ENCODE measurements at regions not wholly inside any gene's neighbourhood (a gene's known extent, or its start where the extent isn't known, plus 50 kb on each side); places are given as distances from the start of the nearest gene placed in this dataset.

- no peak for DNase-seq (ENCODE audit: low read depth)
These were observed 201.3 kb downstream of the AKAP7 start for GRCh38 chr6:131336596-131336995.

GRCh38 chr6:131346896-131347295, 211.6 kb downstream of the AKAP7 start:
- peak; percentile 28 for DNase-seq (ENCODE audit: low read depth)

GRCh38 chr6:131348572-131348971, 213.3 kb downstream of the AKAP7 start:
- DNase-seq (ENCODE audit: low read depth), result no peak

- no peak for DNase-seq (ENCODE audit: low read depth)
These were observed 213.9 kb downstream of the AKAP7 start for GRCh38 chr6:131349199-131349598.

GRCh38 chr6:131353106-131353505, 217.8 kb downstream of the AKAP7 start:
- no peak for DNase-seq (ENCODE audit: low read depth)

GRCh38 chr6:131353876-131354275, 218.6 kb downstream of the AKAP7 start:
- DNase-seq (ENCODE audit: low read depth), result no peak

- no peak for DNase-seq (ENCODE audit: low read depth)
These were observed 218.7 kb upstream of the ARG1 start for GRCh38 chr6:131354356-131354755.

GRCh38 chr6:131356161-131356560, 216.9 kb upstream of the ARG1 start:
- no peak for DNase-seq (ENCODE audit: low read depth)

- no peak for DNase-seq (ENCODE audit: low read depth)
These were observed 215.5 kb upstream of the ARG1 start for GRCh38 chr6:131357501-131357900.

GRCh38 chr6:131362070-131362469, 211.0 kb upstream of the ARG1 start:
- DNase-seq (ENCODE audit: low read depth), result peak; percentile 55

- DNase-seq (ENCODE audit: low read depth), result no peak
These were observed 210.3 kb upstream of the ARG1 start for GRCh38 chr6:131362696-131363095.

- DNase-seq (ENCODE audit: low read depth), result no peak
These were observed 208.8 kb upstream of the ARG1 start for GRCh38 chr6:131363947-131364834.

- no peak for DNase-seq (ENCODE audit: low read depth)
These were observed 206.8 kb upstream of the ARG1 start for GRCh38 chr6:131366223-131366622.

GRCh38 chr6:131367206-131367873, 205.7 kb upstream of the ARG1 start:
- DNase-seq (ENCODE audit: low read depth), result no peak

GRCh38 chr6:131368198-131368911, 204.7 kb upstream of the ARG1 start:
- peak; percentile 26 for DNase-seq (ENCODE audit: low read depth)

- DNase-seq (ENCODE audit: low read depth), result no peak
These were observed 200.5 kb upstream of the ARG1 start for GRCh38 chr6:131372535-131372934.

- no peak for DNase-seq (ENCODE audit: low read depth)
These were observed 195.8 kb upstream of the ARG1 start for GRCh38 chr6:131377112-131377705.

- DNase-seq (ENCODE audit: low read depth), result no peak
These were observed 194.2 kb upstream of the ARG1 start for GRCh38 chr6:131378874-131379273.

GRCh38 chr6:131379948-131380347, 193.1 kb upstream of the ARG1 start:
- peak; percentile 54 for DNase-seq (ENCODE audit: low read depth)

GRCh38 chr6:131381052-131381708, 191.8 kb upstream of the ARG1 start:
- no peak for DNase-seq (ENCODE audit: low read depth)

- no peak for DNase-seq (ENCODE audit: low read depth)
These were observed 191.3 kb upstream of the ARG1 start for GRCh38 chr6:131381709-131382093.

- DNase-seq (ENCODE audit: low read depth), result no peak
These were observed 190.4 kb upstream of the ARG1 start for GRCh38 chr6:131382631-131383030.
